IMR-90 (cell line): ENCODE measurements at regions not wholly inside any gene's neighbourhood (a gene's known extent, or its start where the extent isn't known, plus 50 kb on each side); places are given as distances from the start of the nearest gene placed in this dataset.

ENCODE experiments used
- ATAC-seq: fragments of 200-7000 bp; cut with Tn5 transposase; 2 replicates; pipeline ENCODE4 v1.9.1; 2020; ENCODE audit warnings: low read depth, mild to moderate bottlenecking, moderate library complexity
- BruUV-seq: library from RNA; stranded (reverse); fragments of 400-500 nt; replicated peaks from 2 replicates; lab custom pipeline; 2021; lab: Mats Ljungman, UMichigan
- CTCF ChIA-PET: fragments of 300-600 bp; formaldehyde crosslinking; extraction: SDS; loops from one replicate; lab custom pipeline; 2021; ENCODE audit warnings: antibody characterized with exemption; lab: Yijun Ruan, JAX
- POLR2A ChIA-PET: fragments of 300-600 bp; sonication (Branson Sonifier 250); formaldehyde crosslinking; loops from one replicate; lab custom pipeline; 2022; ENCODE audit warnings: antibody characterized with exemption; ENCODE audit not compliant: unreplicated experiment; lab: Charles Lee
- DNase-seq: peaks from one replicate; pipeline ENCODE4 v3.0.0; 2013
- H2AFZ ChIP-seq: replicated peaks from 2 replicates; pipeline ENCODE3; 2013; ENCODE audit warnings: low read length, mild to moderate bottlenecking; ENCODE audit not compliant: poor library complexity
- H2AK5ac ChIP-seq: 2 replicates; pipeline ENCODE4 v1.6.1; 2013; ENCODE audit warnings: low read depth, low read length, inconsistent platforms
- H2AK9ac ChIP-seq: replicated peaks from 2 replicates; pipeline ENCODE3; 2013; ENCODE audit warnings: mild to moderate bottlenecking, low read depth, low read length, moderate library complexity; ENCODE audit not compliant: poor library complexity
- H2BK120ac ChIP-seq: 2 replicates; pipeline ENCODE4 v1.6.1; 2013; ENCODE audit warnings: low read depth, low read length, inconsistent platforms
- H2BK15ac ChIP-seq: 3 replicates; pipeline ENCODE4 v1.6.1; 2013; ENCODE audit warnings: low read depth, low read length, inconsistent platforms
- H2BK20ac ChIP-seq: 2 replicates; pipeline ENCODE4 v1.6.1; 2013; ENCODE audit warnings: low read depth, mild to moderate bottlenecking, inconsistent platforms, low read length, moderate library complexity
- H2BK5ac ChIP-seq: 2 replicates; pipeline ENCODE4 v1.6.1; 2013; ENCODE audit warnings: mild to moderate bottlenecking, low read depth, low read length, inconsistent platforms; ENCODE audit not compliant: poor library complexity, severe bottlenecking
- H3K14ac ChIP-seq: replicated peaks from 2 replicates; pipeline ENCODE4 v1.6.1; 2013; ENCODE audit warnings: low read depth, low read length, inconsistent platforms
- H3K18ac ChIP-seq: 2 replicates; pipeline ENCODE4 v1.6.1; 2013; ENCODE audit warnings: low read depth, low read length, control low read depth
- H3K23ac ChIP-seq: 2 replicates; pipeline ENCODE4 v1.6.1; 2013; ENCODE audit warnings: low read depth, low read length, inconsistent platforms
- H3K27ac ChIP-seq: 2 replicates; pipeline ENCODE4 v1.5.1; 2013; ENCODE audit warnings: mild to moderate bottlenecking, control low read depth, low read length; ENCODE audit not compliant: insufficient read depth
- H3K27me3 ChIP-seq: 2 replicates; pipeline ENCODE4 v1.6.1; 2013; ENCODE audit warnings: low read length; ENCODE audit not compliant: control insufficient read depth, insufficient read depth
- H3K36me3 ChIP-seq: 2 replicates; pipeline ENCODE4 v1.6.1; 2013; ENCODE audit warnings: low read length, mixed read lengths; ENCODE audit not compliant: control insufficient read depth, insufficient read depth
- H3K4ac ChIP-seq: 2 replicates; pipeline ENCODE4 v1.6.1; 2013; ENCODE audit warnings: low read depth, low read length, inconsistent platforms
- H3K4me1 ChIP-seq: 2 replicates; pipeline ENCODE4 v1.6.1; 2013; ENCODE audit warnings: low read length, mixed read lengths; ENCODE audit not compliant: control insufficient read depth, insufficient read depth
- H3K4me2 ChIP-seq: 2 replicates; pipeline ENCODE4 v1.6.1; 2013; ENCODE audit warnings: low read depth, mild to moderate bottlenecking, control low read depth, low read length, moderate library complexity
- H3K4me3 ChIP-seq: 2 replicates; pipeline ENCODE4 v1.5.1; 2013; ENCODE audit warnings: low read depth, mild to moderate bottlenecking, control low read depth, low read length, moderate library complexity; ENCODE audit not compliant: insufficient read depth
- H3K56ac ChIP-seq: 2 replicates; pipeline ENCODE4 v1.6.1; 2013; ENCODE audit warnings: low read length, inconsistent platforms; ENCODE audit not compliant: insufficient read depth; ENCODE audit errors: extremely low read depth
- H3K79me1 ChIP-seq, 2 experiments: 2 replicates each; pipeline ENCODE4 v1.6.1; 2013; ENCODE audit warnings: low read length in 2 of 2, inconsistent platforms in 1 of 2, low read depth in 1 of 2
- H3K9ac ChIP-seq: 2 replicates; pipeline ENCODE4 v1.6.1; 2013; ENCODE audit warnings: low read depth, low read length, control low read depth
- H3K9me1 ChIP-seq: 2 replicates; pipeline ENCODE4 v1.6.1; 2013; ENCODE audit warnings: low read length, inconsistent platforms; ENCODE audit not compliant: insufficient read depth
- H3K9me3 ChIP-seq: 2 replicates; pipeline ENCODE4 v1.6.1; 2013; ENCODE audit warnings: low read length; ENCODE audit not compliant: control insufficient read depth, insufficient read depth
- H4K20me1 ChIP-seq: 2 replicates; pipeline ENCODE4 v1.6.1; 2013; ENCODE audit warnings: low read length, inconsistent platforms; ENCODE audit not compliant: insufficient read depth
- H4K5ac ChIP-seq: 2 replicates; pipeline ENCODE4 v1.6.1; 2013; ENCODE audit warnings: mild to moderate bottlenecking, low read depth, low read length, control low read depth
- H4K8ac ChIP-seq, 2 experiments: 2 replicates each; pipeline ENCODE4 v1.6.1; 2013; ENCODE audit warnings: low read depth in 2 of 2, low read length in 2 of 2, control low read depth in 1 of 2, inconsistent platforms in 1 of 2
- H4K91ac ChIP-seq: 2 replicates; pipeline ENCODE4 v1.6.1; 2013; ENCODE audit warnings: low read depth, low read length, inconsistent platforms; ENCODE audit not compliant: insufficient read depth
- BHLHE40 ChIP-seq: fragments of 150-350 bp; IDR thresholded peaks from 2 replicates; pipeline ENCODE4 v1.6.1; 2016; ENCODE audit warnings: mild to moderate bottlenecking, low read depth, low read length
- CEBPB ChIP-seq: IDR thresholded peaks from 2 replicates; pipeline ENCODE4 v1.6.1; 2012; ENCODE audit warnings: low read depth, low read length, improper control_type of control experiment
- CHD1 ChIP-seq: IDR thresholded peaks from 2 replicates; pipeline ENCODE4 v1.6.1; 2012; ENCODE audit warnings: low read depth, low read length, improper control_type of control experiment
- CTCF ChIP-seq: conservative IDR thresholded peaks from 2 replicates; pipeline ENCODE4 v1.5.1; 2012; ENCODE audit warnings: mild to moderate bottlenecking, low read depth, low read length, improper control_type of control experiment
- MAFK ChIP-seq: IDR thresholded peaks from 2 replicates; pipeline ENCODE4 v1.6.1; 2012; ENCODE audit warnings: low read depth, low read length, improper control_type of control experiment
- MAZ ChIP-seq: IDR thresholded peaks from 2 replicates; pipeline ENCODE4 v1.6.1; 2012; ENCODE audit warnings: low read depth, mild to moderate bottlenecking, low read length, improper control_type of control experiment, moderate library complexity, borderline replicate concordance
- MXI1 ChIP-seq: IDR thresholded peaks from 2 replicates; pipeline ENCODE4 v1.6.1; 2012; ENCODE audit warnings: low read depth, mild to moderate bottlenecking, low read length, moderate library complexity, borderline replicate concordance
- NFE2L2 ChIP-seq: fragments of 150-350 bp; IDR thresholded peaks from 2 replicates; pipeline ENCODE4 v1.6.1; 2016; ENCODE audit warnings: low read depth, mild to moderate bottlenecking, low read length
- POLR2A ChIP-seq: IDR thresholded peaks from 2 replicates; pipeline ENCODE4 v1.6.1; 2012; ENCODE audit warnings: mild to moderate bottlenecking, low read depth, low read length
- RAD21 ChIP-seq: IDR thresholded peaks from 2 replicates; pipeline ENCODE4 v1.6.1; 2012; ENCODE audit warnings: low read length, improper control_type of control experiment
- RCOR1 ChIP-seq: IDR thresholded peaks from 2 replicates; pipeline ENCODE4 v1.6.1; 2012; ENCODE audit warnings: mild to moderate bottlenecking, low read length, improper control_type of control experiment; ENCODE audit not compliant: insufficient replicate concordance
- RFX5 ChIP-seq: IDR thresholded peaks from 2 replicates; pipeline ENCODE4 v1.8.0; 2012; ENCODE audit warnings: low read depth, mild to moderate bottlenecking, low read length, moderate library complexity
- SMC3 ChIP-seq: fragments of 150-350 bp; IDR thresholded peaks from 2 replicates; pipeline ENCODE4 v1.6.1; 2016; ENCODE audit warnings: low read depth, mild to moderate bottlenecking, antibody characterized with exemption, low read length, moderate library complexity
- USF2 ChIP-seq: fragments of 150-350 bp; IDR thresholded peaks from 2 replicates; pipeline ENCODE4 v1.6.1; 2017; ENCODE audit warnings: mild to moderate bottlenecking, antibody characterized with exemption, low read length, low read depth
- WGBS, 2 experiments: methylation state at CpG; one replicate each; pipeline versions ENCODE4 v1.1.5 to v1.1.7; 2013; ENCODE audit warnings: missing lambda C conversion rate in 2 of 2; ENCODE audit not compliant: insufficient read length in 1 of 2; ENCODE audit errors: extremely low coverage in 2 of 2; 5-methylcytosine and 5-hydroxymethylcytosine counted together
- dilution Hi-C: fragments of 300-500 bp; cut with HindIII; formaldehyde crosslinking; loops from one replicate; pipeline ENCODE4 v1.14.3; 2018; ENCODE audit warnings: low sequenced_read_pairs; ENCODE audit not compliant: unreplicated experiment
- in situ Hi-C: fragments of 300-500 bp; cut with MboI; formaldehyde crosslinking; loops from 3 replicates; pipeline ENCODE4 v1.14.3; 2019; ENCODE audit warnings: low sequenced_read_pairs, inconsistent platforms, mixed read lengths
- intact Hi-C: fragments of 100-400 bp; cut with micrococcal nuclease; formaldehyde crosslinking; loops from 2 replicates; pipeline ENCODE4 v1.10.0; 2022
- TF ChIP-seq, protein P1 (sequence below): fragments of 150-350 bp; IDR thresholded peaks from 2 replicates; pipeline ENCODE4 v1.6.1; 2016; ENCODE audit warnings: low read depth, mild to moderate bottlenecking, low read length, moderate library complexity, borderline replicate concordance

- Histone ChIP-seq H3K79me1 (no peaks in the 10 kb centered on the region), H3K4me3 (no peak overlapping the region), H3K27me3 (no peaks in the 10 kb centered on the region; the same call in 1 of the 2 replicates), H4K8ac (no peak overlapping the region), H3K18ac (no peak overlapping the region), H2BK15ac (0 out of 3 replicates have a peak overlapping the region, but pooled peaks have one; percentile 28), H3K4me2 (no peak overlapping the region), H3K9me3 (no peaks in the 10 kb centered on the region), H3K36me3 (no peaks in the 10 kb centered on the region), H3K9ac (no peak overlapping the region), H2AFZ (no peak overlapping the region), H3K4ac (no peak overlapping the region), H3K4me1 (peaks cover 6% of the 10 kb centered on the region; the same call in 1 of the 2 replicates), H3K9me1 (no peaks in the 10 kb centered on the region), H4K20me1 (no peaks in the 10 kb centered on the region), H2BK20ac (no peak overlapping the region), H3K23ac (no peak overlapping the region), H4K5ac (no peak overlapping the region), H3K14ac (no peak overlapping the region), H2BK5ac (no peak overlapping the region), H2BK120ac (no peak overlapping the region), H2AK5ac (no peak overlapping the region), H3K56ac (no peak overlapping the region), H3K27ac (no peak overlapping the region), H2AK9ac (no peak overlapping the region), H4K91ac (no peak overlapping the region; the same call in 1 of the 2 replicates)
- no TSS peak for BruUV-seq
- POLR2A ChIA-PET: no interaction called here
- no CpG with 5 or more reads among the region's 4 CpGs for WGBS, 2 experiments
- intact Hi-C loops: no loop called here
- DNase-seq (no peak), ATAC-seq (no peak)
- dilution Hi-C loops: no loop called here
- CTCF ChIA-PET: no interaction called here
- TF ChIP-seq RFX5 (no peak), MAFK (no peak), CEBPB (no peak), RAD21 (no peak), CTCF (no peak), MAZ (no peak), SMC3 (no peak), POLR2A (no peak), NFE2L2 (no peak), MXI1 (no peak), RCOR1 (no peak), CHD1 (no peak), BHLHE40 (no peak), USF2 (no peak)
- TF ChIP-seq, protein P1, sequence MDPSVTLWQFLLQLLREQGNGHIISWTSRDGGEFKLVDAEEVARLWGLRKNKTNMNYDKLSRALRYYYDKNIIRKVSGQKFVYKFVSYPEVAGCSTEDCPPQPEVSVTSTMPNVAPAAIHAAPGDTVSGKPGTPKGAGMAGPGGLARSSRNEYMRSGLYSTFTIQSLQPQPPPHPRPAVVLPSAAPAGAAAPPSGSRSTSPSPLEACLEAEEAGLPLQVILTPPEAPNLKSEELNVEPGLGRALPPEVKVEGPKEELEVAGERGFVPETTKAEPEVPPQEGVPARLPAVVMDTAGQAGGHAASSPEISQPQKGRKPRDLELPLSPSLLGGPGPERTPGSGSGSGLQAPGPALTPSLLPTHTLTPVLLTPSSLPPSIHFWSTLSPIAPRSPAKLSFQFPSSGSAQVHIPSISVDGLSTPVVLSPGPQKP: no peak
- in situ Hi-C loops: no loop called here
These were observed 61.2 kb upstream of the RCN1 start for GRCh38 chr11:32029721-32030120.
